Dedifferentiated amniotic fluid mesenchymal stem cell (primary cell): ENCODE measurements at regions not wholly inside any gene's neighbourhood (a gene's known extent, or its start where the extent isn't known, plus 50 kb on each side); places are given as distances from the start of the nearest gene placed in this dataset.
"Not testable (repeated sequence)": the region's sequence is repeated elsewhere in the genome, so short reads cannot be mapped to it uniquely, and the experiment has no call there.

Experiments used
- DNase-seq: peaks from one replicate; pipeline ENCODE4 v3.0.0-alpha.2; 2016; ENCODE audit errors: extremely low spot score

DNA sequence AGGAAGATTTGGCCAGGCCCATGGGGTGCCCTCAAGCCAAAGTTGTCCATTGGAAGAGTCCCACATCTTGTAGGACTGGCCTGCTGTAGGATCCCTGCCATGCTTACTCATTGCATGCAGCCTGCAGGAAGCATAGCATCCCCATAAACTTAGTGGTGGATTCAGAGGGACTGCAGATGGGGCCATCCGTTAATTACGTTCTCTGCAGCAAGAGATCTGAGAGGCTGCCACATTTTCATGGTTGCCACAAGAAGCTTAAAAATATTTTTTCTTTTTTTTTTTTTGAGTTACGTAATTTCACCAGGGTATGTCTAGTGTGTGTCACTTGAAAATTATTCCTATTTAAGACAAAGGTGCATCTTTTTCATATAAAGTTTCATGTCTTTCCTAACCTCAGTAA, 329.7 kb upstream of the USP24 start:
- no peak for DNase-seq

GRCh38 chr1:55542901-55543504, 327.8 kb upstream of the USP24 start:
- peak; percentile 70 for DNase-seq

GRCh38 chr1:55541296-55541695, 326.1 kb upstream of the USP24 start:
- no peak for DNase-seq

- no peak for DNase-seq
Measured at GRCh38 chr1:55539652-55540512, 324.7 kb upstream of the USP24 start.

GRCh38 chr1:55538428-55538827, 323.3 kb upstream of the USP24 start:
- no peak for DNase-seq

DNA sequence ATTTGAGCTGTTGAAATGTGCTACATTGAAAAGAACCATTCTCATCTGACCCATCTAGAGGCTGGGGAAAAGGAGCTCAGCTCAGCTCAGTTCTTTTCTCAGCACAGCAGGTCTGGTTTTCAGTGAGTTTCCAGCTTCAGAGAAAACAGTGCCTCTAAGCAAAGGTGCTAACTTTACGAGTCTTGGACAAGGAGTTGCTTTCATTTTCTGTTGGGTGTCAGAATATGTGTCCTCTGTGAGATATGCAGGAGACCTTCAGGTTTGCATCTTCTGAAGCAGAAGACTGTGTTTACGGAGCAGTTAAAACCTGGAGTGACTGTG, 321.3 kb upstream of the USP24 start:
- no peak for DNase-seq

- DNase-seq: no peak
Measured at GRCh38 chr1:55535724-55536544, 320.8 kb upstream of the USP24 start.

- DNase-seq: no peak
Measured at GRCh38 chr1:55534565-55535121, 319.5 kb upstream of the USP24 start.

- no peak for DNase-seq
Measured at GRCh38 chr1:55531644-55532043, 316.5 kb upstream of the USP24 start.

DNA sequence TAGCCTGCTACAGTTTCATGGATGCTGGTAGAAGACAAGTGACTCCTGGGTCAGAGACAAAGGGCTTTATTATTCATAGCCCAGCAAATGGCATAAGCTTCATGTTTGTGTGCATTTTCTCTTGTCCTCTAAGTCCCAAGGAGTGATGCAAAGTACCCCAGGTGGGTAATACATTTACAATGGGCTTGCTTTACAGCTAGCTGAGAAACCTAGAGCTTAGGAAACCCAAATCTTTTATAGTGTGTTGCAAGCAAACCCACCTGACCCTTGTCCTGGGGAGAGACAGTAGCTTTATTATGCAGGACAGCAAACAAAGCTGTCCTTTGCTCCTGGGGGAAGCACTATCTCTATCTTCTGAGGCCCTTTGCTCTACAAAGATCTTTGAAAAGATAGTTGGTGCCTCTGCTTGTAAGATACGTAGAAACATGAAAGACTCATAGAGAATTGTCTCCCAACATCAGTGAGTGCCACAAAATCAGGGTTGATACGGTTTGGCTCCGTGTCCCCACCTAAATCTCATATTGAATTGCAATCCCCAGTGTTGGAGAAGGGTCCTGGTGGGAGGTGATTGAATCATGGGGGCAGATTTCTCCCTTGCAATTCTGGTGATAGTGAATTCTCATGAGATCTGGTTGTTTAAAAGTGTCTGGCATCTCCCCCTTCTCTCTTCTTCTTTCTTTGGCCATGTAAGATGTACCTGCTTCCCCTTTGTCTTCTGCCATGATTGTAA, 315.8 kb upstream of the USP24 start:
- DNase-seq: no peak

- no peak for DNase-seq
Measured at GRCh38 chr1:55529017-55529416, 313.9 kb upstream of the USP24 start.

GRCh38 chr1:55527831-55528230, 312.7 kb upstream of the USP24 start:
- DNase-seq: no peak

GRCh38 chr1:55526716-55527115, 311.6 kb upstream of the USP24 start:
- DNase-seq: no peak

DNA sequence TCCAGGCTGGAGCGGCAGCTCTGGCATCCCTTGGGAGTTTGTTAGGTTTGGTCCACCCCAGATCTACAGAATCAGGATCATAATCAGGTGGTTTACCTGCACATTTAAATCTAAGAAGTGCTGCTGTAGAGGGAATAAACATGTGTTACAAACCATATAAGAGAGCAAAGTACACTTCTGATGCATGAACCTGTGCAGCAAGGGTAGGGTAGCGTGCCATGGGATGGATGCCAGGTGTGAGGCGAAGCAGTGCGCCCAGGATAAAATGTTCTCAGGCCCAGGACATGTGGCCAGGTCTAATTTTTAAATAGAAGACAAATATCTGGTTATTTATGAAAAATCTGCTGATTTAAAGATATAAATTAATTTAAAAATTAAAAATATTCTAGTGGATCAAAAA, 308.8 kb upstream of the USP24 start:
- DNase-seq: no peak

DNA sequence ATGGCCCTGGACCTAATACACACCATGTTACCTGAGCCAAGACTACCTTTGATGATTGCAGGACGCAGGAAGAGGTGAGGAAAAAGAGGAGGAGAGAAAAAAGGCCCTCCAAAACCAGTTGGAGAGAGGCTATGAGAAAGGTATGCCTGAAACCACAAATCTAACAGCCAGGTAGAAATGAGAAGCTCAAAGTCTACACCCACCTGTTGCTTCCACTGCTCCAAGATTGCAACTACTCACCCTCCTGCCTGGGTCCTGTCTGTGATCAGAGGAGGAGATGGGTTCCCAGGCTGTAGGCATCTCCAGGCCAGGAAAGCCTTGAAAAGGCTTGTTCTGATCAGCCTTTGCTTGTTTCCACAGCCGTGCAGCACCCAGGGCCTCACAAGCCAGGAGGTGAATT, 307.8 kb upstream of the USP24 start:
- no peak for DNase-seq

- DNase-seq: no peak
Measured at GRCh38 chr1:55522353-55522903, 307.3 kb upstream of the USP24 start.

- no peak for DNase-seq
Measured at GRCh38 chr1:55520861-55521260, 305.7 kb upstream of the USP24 start.

GRCh38 chr1:55519937-55520683, 304.9 kb upstream of the USP24 start:
- peak; percentile 71 for DNase-seq

DNA sequence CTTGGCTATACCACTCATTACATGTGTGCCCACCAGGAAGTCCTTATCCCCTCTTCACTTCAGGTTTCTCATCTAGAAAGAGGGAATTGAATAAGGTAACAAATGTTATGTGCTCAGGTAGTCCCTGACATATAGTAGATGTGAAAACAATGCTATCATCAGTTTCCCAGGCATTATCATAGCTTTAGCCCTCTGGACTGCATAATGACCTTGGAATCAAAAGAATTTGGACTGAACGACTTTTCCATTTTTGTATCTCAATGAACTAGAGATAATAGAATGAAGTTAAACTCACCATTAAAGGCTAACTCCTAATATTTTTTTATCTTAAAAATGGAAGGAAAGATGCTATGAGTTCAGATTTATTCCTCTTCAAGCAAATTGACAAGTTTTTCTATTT, 304.1 kb upstream of the USP24 start:
- no peak for DNase-seq

- no peak for DNase-seq
Measured at GRCh38 chr1:55517036-55517435, 301.9 kb upstream of the USP24 start.

- DNase-seq: not testable (repeated sequence)
Measured at GRCh38 chr1:55514571-55514970, 299.4 kb upstream of the USP24 start.
